Keratinocyte (primary cell): ENCODE measurements at regions not wholly inside any gene's neighbourhood (a gene's known extent, or its start where the extent isn't known, plus 50 kb on each side); places are given as distances from the start of the nearest gene placed in this dataset.

ENCODE experiments used
- CTCF ChIP-seq, 3 experiments: IDR thresholded peaks in 1 of 3; conservative IDR thresholded peaks in 1 of 3; optimal IDR thresholded peaks in 1 of 3; 2 replicates in 2 of 3; 3 replicates in 1 of 3; pipeline versions ENCODE3 to v1.5.1; 2011; ENCODE audit warnings: low read length in 3 of 3, mild to moderate bottlenecking in 3 of 3, moderate library complexity in 2 of 3, control low read depth in 1 of 3, inconsistent platforms in 1 of 3; ENCODE audit not compliant: insufficient read depth in 2 of 3; ENCODE audit errors: extremely low read depth in 1 of 3
- EZH2 ChIP-seq: IDR thresholded peaks from one replicate; pipeline ENCODE4 v1.6.1; 2012; ENCODE audit warnings: inconsistent platforms, mild to moderate bottlenecking, low read length, moderate library complexity

DNA sequence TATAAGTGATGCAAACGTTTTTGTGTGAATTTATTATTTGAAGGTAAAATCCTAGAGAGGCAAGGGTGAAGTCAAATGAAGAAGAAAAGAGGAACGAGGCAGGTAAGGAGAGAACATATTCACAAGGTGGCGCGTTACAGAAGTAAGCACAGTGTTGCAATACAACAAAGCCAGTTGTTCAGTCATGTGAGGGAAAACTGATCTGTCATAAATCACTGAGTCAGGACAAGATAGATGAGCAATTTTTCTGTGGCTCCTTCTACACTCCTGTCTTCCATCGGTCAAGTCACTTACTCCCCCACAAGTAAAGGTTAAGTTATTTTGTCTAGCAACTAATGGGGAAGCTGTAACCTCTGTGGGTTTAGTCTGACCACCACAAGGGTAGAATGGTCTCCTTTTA is 203.0 kb upstream of the GK2 start:
- TF ChIP-seq CTCF (optimal IDR thresholded peaks at IDR 0.05 in 1 of 3, IDR thresholded peaks at IDR 0.05 in 1 of 3, conservative IDR thresholded peaks at IDR 0.05 in 1 of 3; ENCODE audit: extremely low read depth in 1 of 3, insufficient read depth in 2 of 3, low read length in 3 of 3), result no peak
- no peak for TF ChIP-seq EZH2
